ENCODE measurements at regions not wholly inside any gene's neighbourhood (a gene's known extent, or its start where the extent isn't known, plus 50 kb on each side); places are given as distances from the start of the nearest gene placed in this dataset.

DNA sequence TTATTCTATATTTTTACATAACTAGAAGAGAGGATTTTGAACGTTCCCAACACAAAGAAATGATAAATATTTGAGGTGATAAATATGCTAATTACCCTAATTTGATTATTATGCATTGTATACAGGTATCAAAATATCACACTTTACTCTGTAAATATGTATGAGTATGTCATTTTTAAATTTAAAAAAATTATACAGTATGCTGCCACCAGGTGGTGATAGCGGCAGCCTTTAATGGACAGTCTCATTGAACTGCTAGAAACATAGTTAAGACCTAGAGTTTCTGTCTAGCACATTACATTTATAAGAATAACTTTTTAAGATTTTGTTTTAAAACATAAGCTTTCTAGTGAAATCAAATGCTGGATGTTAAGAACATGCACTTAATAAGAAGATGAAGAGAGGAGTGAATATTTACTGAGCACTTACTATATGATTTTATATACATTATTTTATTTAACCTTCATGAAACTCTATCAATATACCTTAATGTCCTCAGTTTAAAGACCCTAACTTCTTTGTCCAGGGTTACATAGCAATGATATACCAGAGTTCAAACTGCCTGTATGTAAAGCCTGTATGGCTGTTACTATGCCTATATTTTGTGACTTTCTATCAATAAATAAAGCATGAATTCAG lies 207.1 kb downstream of the NUF2 start:
- H3K4me1 ChIP-seq = no peaks in the 10 kb centered on the region
- H3K36me3 ChIP-seq (ENCODE audit: control insufficient read depth, insufficient read depth, low read length) = no peaks in the 10 kb centered on the region
- H3K9me3 ChIP-seq = no peaks in the 10 kb centered on the region
- H3K36me3 Mint-ChIP-seq (ENCODE audit: insufficient read depth, unreplicated experiment) = no peaks in the 10 kb centered on the region
- TF ChIP-seq, protein P1, sequence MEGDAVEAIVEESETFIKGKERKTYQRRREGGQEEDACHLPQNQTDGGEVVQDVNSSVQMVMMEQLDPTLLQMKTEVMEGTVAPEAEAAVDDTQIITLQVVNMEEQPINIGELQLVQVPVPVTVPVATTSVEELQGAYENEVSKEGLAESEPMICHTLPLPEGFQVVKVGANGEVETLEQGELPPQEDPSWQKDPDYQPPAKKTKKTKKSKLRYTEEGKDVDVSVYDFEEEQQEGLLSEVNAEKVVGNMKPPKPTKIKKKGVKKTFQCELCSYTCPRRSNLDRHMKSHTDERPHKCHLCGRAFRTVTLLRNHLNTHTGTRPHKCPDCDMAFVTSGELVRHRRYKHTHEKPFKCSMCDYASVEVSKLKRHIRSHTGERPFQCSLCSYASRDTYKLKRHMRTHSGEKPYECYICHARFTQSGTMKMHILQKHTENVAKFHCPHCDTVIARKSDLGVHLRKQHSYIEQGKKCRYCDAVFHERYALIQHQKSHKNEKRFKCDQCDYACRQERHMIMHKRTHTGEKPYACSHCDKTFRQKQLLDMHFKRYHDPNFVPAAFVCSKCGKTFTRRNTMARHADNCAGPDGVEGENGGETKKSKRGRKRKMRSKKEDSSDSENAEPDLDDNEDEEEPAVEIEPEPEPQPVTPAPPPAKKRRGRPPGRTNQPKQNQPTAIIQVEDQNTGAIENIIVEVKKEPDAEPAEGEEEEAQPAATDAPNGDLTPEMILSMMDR (IDR thresholded peaks at IDR 0.05; ENCODE audit: insufficient read depth in 1 of 2, low read depth in 1 of 2, low read length in 1 of 2, severe bottlenecking in 1 of 2, unreplicated experiment in 1 of 2) = peak; percentile 64 to 73
- no peak overlapping the region for H3K4me3 Mint-ChIP-seq (ENCODE audit: unreplicated experiment)
- H3K27ac Mint-ChIP-seq (ENCODE audit: unreplicated experiment) = no peak overlapping the region
- ChIA-PET POLR2A (no interaction called here), CTCF (no interaction called here)
- H3K4me1 Mint-ChIP-seq (ENCODE audit: low read depth, unreplicated experiment) = no peaks in the 10 kb centered on the region
- H3K9me3 Mint-ChIP-seq (ENCODE audit: unreplicated experiment) = no peaks in the 10 kb centered on the region
- no TSS peak for BruUV-seq (replicated peaks)
- H3K27me3 Mint-ChIP-seq (ENCODE audit: insufficient read depth, unreplicated experiment) = peaks cover 2% of the 10 kb centered on the region
- intact Hi-C loops (cut with micrococcal nuclease; ENCODE audit: unreplicated experiment) = loop anchor here (1.0 to 5.0 kb wide), 3 partner anchors 119 to 1543 kb away; no protein-coding TSS in a partner anchor
- peak in 1 of 2 experiments; percentile 42 for DNase-seq
- H3K4me3 ChIP-seq (ENCODE audit: low read depth, low read length) = no peak overlapping the region
- H3K27me3 ChIP-seq (replicated peaks; ENCODE audit: control insufficient read depth, insufficient read depth, low read length) = no peaks in the 10 kb centered on the region

DNA sequence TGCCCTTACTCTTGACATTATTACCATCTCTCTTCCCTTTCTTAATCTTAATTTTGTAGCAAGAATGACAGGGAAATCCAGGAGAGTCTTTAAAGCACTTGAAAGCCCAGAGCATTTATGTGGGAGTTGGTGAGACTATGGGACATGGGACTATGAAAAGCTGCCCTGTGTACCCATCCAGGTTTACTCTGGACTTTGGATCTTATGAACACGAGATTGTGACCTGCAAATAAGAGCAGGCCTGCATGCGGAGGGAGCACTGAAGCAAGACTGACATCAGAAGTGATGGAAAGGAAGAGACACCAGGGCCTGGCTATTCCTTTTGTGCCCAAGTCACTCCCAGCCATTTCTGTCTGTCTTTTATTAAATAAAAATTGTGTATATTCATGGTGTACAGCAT lies 209.6 kb downstream of the NUF2 start:
- H3K27me3 ChIP-seq (replicated peaks; ENCODE audit: control insufficient read depth, insufficient read depth, low read length) = no peaks in the 10 kb centered on the region
- CTCF ChIA-PET = no interaction called here
- POLR2A ChIA-PET = no interaction called here
- Mint-ChIP-seq H3K36me3 (ENCODE audit: insufficient read depth, unreplicated experiment) (no peaks in the 10 kb centered on the region), H3K9me3 (ENCODE audit: unreplicated experiment) (no peaks in the 10 kb centered on the region), H3K4me1 (ENCODE audit: low read depth, unreplicated experiment) (no peaks in the 10 kb centered on the region), H3K27ac (ENCODE audit: unreplicated experiment) (no peak overlapping the region), H3K4me3 (ENCODE audit: unreplicated experiment) (no peak overlapping the region), H3K27me3 (ENCODE audit: insufficient read depth, unreplicated experiment) (peaks cover 2% of the 10 kb centered on the region)
- H3K4me3 ChIP-seq (ENCODE audit: low read depth, low read length) = no peak overlapping the region
- no peaks in the 10 kb centered on the region for H3K9me3 ChIP-seq
- no peaks in the 10 kb centered on the region for H3K36me3 ChIP-seq (ENCODE audit: control insufficient read depth, insufficient read depth, low read length)
- intact Hi-C loops (cut with micrococcal nuclease; ENCODE audit: unreplicated experiment) = no loop called here
- H3K4me1 ChIP-seq = no peaks in the 10 kb centered on the region
- no TSS peak for BruUV-seq (replicated peaks)
- no peak for DNase-seq
- TF ChIP-seq, protein P1 (IDR thresholded peaks at IDR 0.05; ENCODE audit: insufficient read depth in 1 of 2, low read depth in 1 of 2, low read length in 1 of 2, severe bottlenecking in 1 of 2, unreplicated experiment in 1 of 2) = no peak

DNA sequence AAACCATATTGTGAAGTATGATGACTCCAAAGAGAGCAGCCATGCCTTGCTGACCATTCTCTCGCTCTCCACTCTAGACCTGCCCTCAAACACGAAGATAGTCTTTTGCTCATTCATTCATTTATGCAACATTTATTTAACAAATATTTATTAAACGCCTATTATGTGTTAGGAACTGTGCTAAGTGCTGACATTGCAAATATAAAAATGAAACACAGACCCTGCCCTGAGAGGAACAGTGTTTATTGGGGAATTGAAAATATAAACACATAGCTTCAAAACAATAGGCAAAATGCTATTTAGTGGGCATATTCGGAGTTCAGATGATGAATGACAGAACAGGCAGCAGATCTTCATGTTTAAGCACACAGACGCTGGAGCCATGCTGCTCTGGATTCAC lies 213.6 kb downstream of the NUF2 start:
- H3K27ac Mint-ChIP-seq (ENCODE audit: unreplicated experiment) = no peak overlapping the region
- POLR2A ChIA-PET = no interaction called here
- intact Hi-C loops (cut with micrococcal nuclease; ENCODE audit: unreplicated experiment) = no loop called here
- no peaks in the 10 kb centered on the region for H3K27me3 ChIP-seq (replicated peaks; ENCODE audit: control insufficient read depth, insufficient read depth, low read length)
- no peaks in the 10 kb centered on the region for H3K4me1 Mint-ChIP-seq (ENCODE audit: low read depth, unreplicated experiment)
- no peaks in the 10 kb centered on the region for H3K9me3 ChIP-seq
- no peaks in the 10 kb centered on the region for H3K36me3 Mint-ChIP-seq (ENCODE audit: insufficient read depth, unreplicated experiment)
- H3K4me3 ChIP-seq (ENCODE audit: low read depth, low read length) = no peak overlapping the region
- no peak overlapping the region for H3K4me3 Mint-ChIP-seq (ENCODE audit: unreplicated experiment)
- TF ChIP-seq, protein P1 (IDR thresholded peaks at IDR 0.05; ENCODE audit: insufficient read depth in 1 of 2, low read depth in 1 of 2, low read length in 1 of 2, severe bottlenecking in 1 of 2, unreplicated experiment in 1 of 2) = no peak
- H3K9me3 Mint-ChIP-seq (ENCODE audit: unreplicated experiment) = no peaks in the 10 kb centered on the region
- no TSS peak for BruUV-seq (replicated peaks)
- no peaks in the 10 kb centered on the region for H3K36me3 ChIP-seq (ENCODE audit: control insufficient read depth, insufficient read depth, low read length)
- H3K27me3 Mint-ChIP-seq (ENCODE audit: insufficient read depth, unreplicated experiment) = peaks cover 2% of the 10 kb centered on the region
- CTCF ChIA-PET = no interaction called here
- H3K4me1 ChIP-seq = no peaks in the 10 kb centered on the region
- DNase-seq = no peak
